Keratinocyte (primary cell): ENCODE measurements at regions not wholly inside any gene's neighbourhood (a gene's known extent, or its start where the extent isn't known, plus 50 kb on each side); places are given as distances from the start of the nearest gene placed in this dataset.

ENCODE experiments used
- CTCF ChIP-seq, 3 experiments: IDR thresholded peaks in 1 of 3; conservative IDR thresholded peaks in 1 of 3; optimal IDR thresholded peaks in 1 of 3; 2 replicates in 2 of 3; 3 replicates in 1 of 3; pipeline versions ENCODE3 to v1.5.1; 2011; ENCODE audit warnings: low read length in 3 of 3, mild to moderate bottlenecking in 3 of 3, moderate library complexity in 2 of 3, control low read depth in 1 of 3, inconsistent platforms in 1 of 3; ENCODE audit not compliant: insufficient read depth in 2 of 3; ENCODE audit errors: extremely low read depth in 1 of 3
- EZH2 ChIP-seq: IDR thresholded peaks from one replicate; pipeline ENCODE4 v1.6.1; 2012; ENCODE audit warnings: inconsistent platforms, mild to moderate bottlenecking, low read length, moderate library complexity

DNA sequence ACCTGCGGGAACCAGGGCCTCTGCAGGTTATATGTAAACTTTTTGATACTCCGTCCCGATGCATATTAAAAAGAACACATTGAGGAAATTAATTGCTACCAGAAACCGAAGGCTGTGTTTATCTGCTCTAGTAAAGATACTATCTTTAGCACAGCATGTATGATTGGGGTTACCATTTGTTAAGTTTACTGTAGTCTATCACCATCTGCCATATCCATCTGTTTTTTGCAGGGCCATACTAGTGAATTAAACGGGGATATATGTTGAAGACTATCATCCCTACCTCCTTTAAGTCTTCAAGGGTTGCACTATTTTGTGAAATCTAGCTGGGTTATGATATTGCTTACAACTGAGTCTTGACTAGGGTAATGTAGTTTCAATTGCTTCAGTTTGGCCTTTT, 597.0 kb downstream of the SQOR start:
- TF ChIP-seq CTCF (optimal IDR thresholded peaks at IDR 0.05 in 1 of 3, IDR thresholded peaks at IDR 0.05 in 1 of 3, conservative IDR thresholded peaks at IDR 0.05 in 1 of 3; ENCODE audit: extremely low read depth in 1 of 3, insufficient read depth in 2 of 3, low read length in 3 of 3) (no peak), EZH2 (no peak)
